ENCODE measurements at regions not wholly inside any gene's neighbourhood (a gene's known extent, or its start where the extent isn't known, plus 50 kb on each side); places are given as distances from the start of the nearest gene placed in this dataset.

- H3K4me1 ChIP-seq (ENCODE audit: control insufficient read depth, extremely low read depth, insufficient read depth, low read length) = no peaks in the 10 kb centered on the region
- H3K9me3 ChIP-seq (replicated peaks; ENCODE audit: control insufficient read depth, insufficient read depth, low read length) = no peaks in the 10 kb centered on the region
- no peak overlapping the region for H3K9ac ChIP-seq (replicated peaks; ENCODE audit: extremely low read depth, insufficient read depth, low read length)
- H3K9me1 ChIP-seq (replicated peaks; ENCODE audit: control insufficient read depth, extremely low read depth, insufficient read depth, low read length) = no peaks in the 10 kb centered on the region
- no TSS peak for BruUV-seq (replicated peaks)
- dilution Hi-C loops (cut with MboI; ENCODE audit: extremely low pct_ligation_motif_present, low sequenced_read_pairs) (no loop called here), intact Hi-C loops (cut with micrococcal nuclease) (no loop called here)
- H4K20me1 ChIP-seq (replicated peaks; ENCODE audit: control insufficient read depth, extremely low read depth, insufficient read depth, low read length) = no peaks in the 10 kb centered on the region
- H3K27me3 ChIP-seq (ENCODE audit: control insufficient read depth in 2 of 2, insufficient read depth in 2 of 2, low read length in 2 of 2) = peaks cover 4 to 5% of the 10 kb centered on the region in 2 experiments
- no peak for TF ChIP-seq EZH2 (IDR thresholded peaks at IDR 0.05; ENCODE audit: borderline replicate concordance, low read depth, low read length, severe bottlenecking)
- TF ChIP-seq POLR2A (IDR thresholded peaks at IDR 0.05; ENCODE audit: low read depth, low read length) = no peak
- no peak for TF ChIP-seq POLR2AphosphoS5 (IDR thresholded peaks at IDR 0.05; ENCODE audit: insufficient read depth, low read depth, low read length)
- TF ChIP-seq, protein P1, sequence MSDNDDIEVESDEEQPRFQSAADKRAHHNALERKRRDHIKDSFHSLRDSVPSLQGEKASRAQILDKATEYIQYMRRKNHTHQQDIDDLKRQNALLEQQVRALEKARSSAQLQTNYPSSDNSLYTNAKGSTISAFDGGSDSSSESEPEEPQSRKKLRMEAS (IDR thresholded peaks at IDR 0.05; ENCODE audit: insufficient read depth, insufficient read length) = no peak
- no peak for TF ChIP-seq GATA2 (IDR thresholded peaks at IDR 0.05; ENCODE audit: insufficient read depth, insufficient read length, low read depth, low read length)
- TF ChIP-seq MYC (IDR thresholded peaks at IDR 0.05; ENCODE audit: low read depth, low read length) = no peak
- TF ChIP-seq FOS (IDR thresholded peaks at IDR 0.05; ENCODE audit: borderline replicate concordance, insufficient read depth, low read length) = no peak
- TF ChIP-seq JUN (IDR thresholded peaks at IDR 0.05; ENCODE audit: borderline replicate concordance, insufficient read depth, insufficient read length, low read depth) = no peak
- no peak for TF ChIP-seq CTCF (IDR thresholded peaks at IDR 0.05; ENCODE audit: extremely low read depth in 1 of 2, insufficient read depth in 1 of 2, low read depth in 1 of 2, low read length in 2 of 2)
- POLR2A ChIA-PET = no interaction called here
- DNase-seq (ENCODE audit: low read depth, low spot score) (no peak), FAIRE-seq (no peak)
- no peaks in the 10 kb centered on the region for H3K79me2 ChIP-seq (ENCODE audit: control insufficient read depth, insufficient read depth, low read length)
- H3K4me2 ChIP-seq (ENCODE audit: insufficient read depth, low read length) = no peak overlapping the region
- H3K27ac ChIP-seq (ENCODE audit: insufficient read depth, low read depth, low read length) = no peak overlapping the region
- H2AFZ ChIP-seq (ENCODE audit: low read depth, low read length) = no peak overlapping the region
- H3K4me3 ChIP-seq (replicated peaks in 1 of 3; ENCODE audit: insufficient read depth in 1 of 3, low read depth in 1 of 3, low read length in 3 of 3) = no peak overlapping the region
- CTCF ChIA-PET = interaction anchor here (1.3 kb wide), 1 partner anchor 9 kb away, joined by 4 read pairs; no protein-coding TSS in a partner anchor
- no peaks in the 10 kb centered on the region for H3K36me3 ChIP-seq (ENCODE audit: control insufficient read depth in 2 of 2, extremely low read depth in 1 of 2, insufficient read depth in 2 of 2, low read length in 2 of 2)
Measured at GRCh38 chr3:187880441-187880840, 135.2 kb upstream of the BCL6 start.
